ENCODE measurements at regions not wholly inside any gene's neighbourhood (a gene's known extent, or its start where the extent isn't known, plus 50 kb on each side); places are given as distances from the start of the nearest gene placed in this dataset.

DNA sequence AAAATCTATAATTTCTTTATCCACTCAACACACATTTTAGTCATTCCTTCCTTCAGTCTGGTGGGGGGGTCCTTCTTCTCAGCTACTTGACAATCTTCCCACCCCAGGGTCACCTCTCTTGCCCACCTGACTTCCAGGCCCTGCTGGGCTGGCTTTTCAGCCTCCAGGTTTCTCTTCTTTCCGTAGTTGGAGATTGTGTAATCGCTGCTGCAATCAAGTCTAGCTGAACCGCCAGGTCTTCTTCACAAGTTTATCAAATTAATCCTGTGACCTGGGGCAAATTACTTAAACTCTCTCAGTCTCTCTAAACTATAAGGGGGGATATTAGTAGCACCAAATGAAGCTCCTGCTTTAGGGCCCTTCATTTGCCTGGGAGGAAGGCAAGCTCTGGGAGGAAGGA, 102.9 kb upstream of the TNIP3 start:
- Histone ChIP-seq H3K4me3 (ENCODE audit: low read depth in 1 of 2, low read length in 1 of 2) (no peak overlapping the region), H3K27me3 (no peaks in the 10 kb centered on the region), H3K36me3 (no peaks in the 10 kb centered on the region), H3K27ac (no peak overlapping the region), H3K9me3 (no peaks in the 10 kb centered on the region), H3K4me1 (ENCODE audit: control insufficient read depth in 1 of 2, insufficient read depth in 1 of 2, low read depth in 1 of 2, low read length in 1 of 2) (peaks cover 4 to 30% of the 10 kb centered on the region in 2 experiments)
- TF ChIP-seq, protein P1, sequence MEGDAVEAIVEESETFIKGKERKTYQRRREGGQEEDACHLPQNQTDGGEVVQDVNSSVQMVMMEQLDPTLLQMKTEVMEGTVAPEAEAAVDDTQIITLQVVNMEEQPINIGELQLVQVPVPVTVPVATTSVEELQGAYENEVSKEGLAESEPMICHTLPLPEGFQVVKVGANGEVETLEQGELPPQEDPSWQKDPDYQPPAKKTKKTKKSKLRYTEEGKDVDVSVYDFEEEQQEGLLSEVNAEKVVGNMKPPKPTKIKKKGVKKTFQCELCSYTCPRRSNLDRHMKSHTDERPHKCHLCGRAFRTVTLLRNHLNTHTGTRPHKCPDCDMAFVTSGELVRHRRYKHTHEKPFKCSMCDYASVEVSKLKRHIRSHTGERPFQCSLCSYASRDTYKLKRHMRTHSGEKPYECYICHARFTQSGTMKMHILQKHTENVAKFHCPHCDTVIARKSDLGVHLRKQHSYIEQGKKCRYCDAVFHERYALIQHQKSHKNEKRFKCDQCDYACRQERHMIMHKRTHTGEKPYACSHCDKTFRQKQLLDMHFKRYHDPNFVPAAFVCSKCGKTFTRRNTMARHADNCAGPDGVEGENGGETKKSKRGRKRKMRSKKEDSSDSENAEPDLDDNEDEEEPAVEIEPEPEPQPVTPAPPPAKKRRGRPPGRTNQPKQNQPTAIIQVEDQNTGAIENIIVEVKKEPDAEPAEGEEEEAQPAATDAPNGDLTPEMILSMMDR (IDR thresholded peaks at IDR 0.05): no peak

DNA sequence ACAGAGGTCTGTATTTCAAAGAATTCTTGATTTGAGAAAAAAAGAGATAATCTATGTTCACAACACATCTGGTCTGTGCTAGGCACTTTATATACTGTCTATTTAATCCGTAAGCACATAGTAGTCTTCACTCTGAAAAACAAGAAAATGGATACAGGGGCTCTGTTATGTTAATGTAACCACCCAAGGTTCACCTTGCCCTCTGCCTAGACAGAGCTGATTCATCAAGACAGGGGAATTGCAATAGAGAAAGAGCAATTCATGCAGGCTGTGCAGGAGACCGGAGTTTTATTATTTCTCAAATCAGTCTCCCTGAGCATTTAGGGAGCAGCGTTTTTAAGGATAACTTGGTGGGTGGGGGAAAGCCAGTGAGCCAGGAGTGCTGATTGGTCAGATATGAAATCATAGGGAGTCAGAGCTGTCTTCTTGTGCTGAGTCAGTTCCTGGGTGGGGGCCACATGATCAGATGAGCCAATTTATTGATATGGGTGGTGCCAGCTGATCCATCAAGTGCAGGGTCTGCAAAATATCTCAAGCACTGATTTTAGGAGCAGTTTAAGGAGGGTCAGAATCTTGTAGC, 92.9 kb upstream of the TNIP3 start:
- Histone ChIP-seq H3K4me1 (ENCODE audit: control insufficient read depth in 1 of 2, insufficient read depth in 1 of 2, low read depth in 1 of 2, low read length in 1 of 2) (peaks cover 8 to 22% of the 10 kb centered on the region in 2 experiments), H3K36me3 (no peaks in the 10 kb centered on the region), H3K27ac (no peak overlapping the region), H3K27me3 (no peaks in the 10 kb centered on the region), H3K4me3 (ENCODE audit: low read depth in 1 of 2, low read length in 1 of 2) (no peak overlapping the region), H3K9me3 (no peaks in the 10 kb centered on the region)
- TF ChIP-seq, protein P1 (IDR thresholded peaks at IDR 0.05): no peak

DNA sequence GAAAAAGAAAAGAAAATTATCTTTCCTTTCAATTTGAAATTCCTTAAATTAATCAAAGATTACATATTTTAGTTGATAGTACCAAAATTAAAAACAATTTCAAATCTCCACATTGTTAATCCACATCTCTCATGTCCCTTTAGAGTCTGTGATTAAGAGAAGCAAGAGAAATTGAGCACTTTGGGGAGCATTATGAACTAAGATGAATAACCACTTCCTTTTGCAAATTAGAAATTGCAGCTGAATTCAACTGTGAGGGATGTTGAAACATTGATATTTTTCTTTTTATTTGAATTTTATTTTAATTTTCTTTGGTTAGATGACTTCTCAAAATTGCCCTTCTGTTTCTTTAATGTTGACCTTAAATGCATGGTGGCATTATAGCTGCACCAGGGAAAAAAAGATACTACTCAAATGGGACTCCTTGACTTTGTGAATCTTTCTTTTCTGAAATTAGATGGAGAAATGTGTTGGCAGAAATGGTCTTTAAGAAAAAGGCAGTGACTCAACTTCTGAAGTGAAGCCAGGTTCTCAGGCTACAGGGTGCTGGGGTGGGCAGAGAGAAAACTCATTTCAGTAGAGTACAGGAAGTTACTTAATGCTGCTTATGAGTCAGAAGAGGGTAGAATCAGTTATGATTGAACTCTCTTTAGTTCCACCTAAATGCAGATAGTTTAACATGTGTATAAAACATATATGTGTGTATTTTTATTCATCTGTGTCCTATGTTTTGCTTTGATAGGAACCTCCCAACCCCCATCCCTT, 92.0 kb upstream of the TNIP3 start:
- Histone ChIP-seq H3K9me3 (no peaks in the 10 kb centered on the region), H3K4me1 (ENCODE audit: control insufficient read depth in 1 of 2, insufficient read depth in 1 of 2, low read depth in 1 of 2, low read length in 1 of 2) (peaks cover 8 to 22% of the 10 kb centered on the region in 2 experiments), H3K27me3 (no peaks in the 10 kb centered on the region), H3K36me3 (no peaks in the 10 kb centered on the region), H3K27ac (no peak overlapping the region), H3K4me3 (ENCODE audit: low read depth in 1 of 2, low read length in 1 of 2) (no peak overlapping the region)
- TF ChIP-seq, protein P1 (IDR thresholded peaks at IDR 0.05): no peak

DNA sequence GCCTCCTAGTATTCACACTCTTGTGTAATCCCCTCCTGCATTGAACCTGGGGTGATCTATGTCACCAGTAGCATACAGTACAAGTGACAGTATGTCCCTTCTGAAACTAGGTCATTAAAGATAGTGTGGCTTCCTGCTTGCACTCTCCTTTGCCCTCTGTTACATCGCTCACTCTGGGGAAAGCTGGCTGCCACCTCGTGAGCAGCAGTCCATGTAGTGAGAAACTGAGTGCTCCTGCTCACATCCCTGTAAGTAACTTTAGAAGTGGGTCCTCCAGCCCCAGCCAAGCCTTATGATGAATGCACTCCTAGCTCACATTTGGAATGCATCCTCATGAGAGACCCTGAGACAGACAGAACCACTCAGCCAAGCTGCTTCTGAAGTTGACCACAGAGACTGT, 89.8 kb upstream of the TNIP3 start:
- no peaks in the 10 kb centered on the region for H3K27me3 ChIP-seq
- no peak overlapping the region for H3K4me3 ChIP-seq (ENCODE audit: low read depth in 1 of 2, low read length in 1 of 2)
- no peak overlapping the region for H3K27ac ChIP-seq
- H3K36me3 ChIP-seq: no peaks in the 10 kb centered on the region
- no peaks in the 10 kb centered on the region for H3K9me3 ChIP-seq
- TF ChIP-seq, protein P1 (IDR thresholded peaks at IDR 0.05): no peak
- H3K4me1 ChIP-seq (ENCODE audit: control insufficient read depth in 1 of 2, insufficient read depth in 1 of 2, low read depth in 1 of 2, low read length in 1 of 2): peaks cover 8 to 22% of the 10 kb centered on the region in 2 experiments

DNA sequence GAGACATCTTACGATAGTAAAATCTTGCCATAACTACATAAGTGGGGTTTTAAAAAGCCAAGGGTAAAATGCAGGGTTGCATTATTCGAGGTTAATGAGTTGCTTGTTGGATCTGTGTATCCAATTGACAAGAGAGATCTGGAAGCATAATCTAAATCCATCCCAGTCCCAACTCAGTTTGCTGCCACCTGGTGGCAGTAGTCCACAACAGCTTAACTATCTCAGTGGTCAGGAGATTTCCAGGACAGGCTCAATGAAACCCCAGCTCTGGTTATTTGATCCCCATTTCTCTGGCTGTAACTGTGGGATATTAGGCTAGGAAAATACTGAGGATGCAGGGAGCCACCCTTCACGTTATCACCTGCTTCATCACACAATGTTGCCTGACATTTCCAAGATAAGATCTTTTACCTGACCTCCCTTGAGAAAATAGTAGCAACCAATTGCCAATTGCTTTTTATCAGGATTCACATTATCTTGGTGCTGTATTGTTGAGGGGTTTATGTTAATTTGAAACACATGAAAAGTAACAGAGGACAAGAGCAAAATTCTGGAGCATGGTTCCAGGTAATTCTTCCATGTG, 88.2 kb upstream of the TNIP3 start:
- Histone ChIP-seq H3K4me3 (ENCODE audit: low read depth in 1 of 2, low read length in 1 of 2) (no peak overlapping the region), H3K36me3 (no peaks in the 10 kb centered on the region), H3K27ac (no peak overlapping the region), H3K4me1 (ENCODE audit: control insufficient read depth in 1 of 2, insufficient read depth in 1 of 2, low read depth in 1 of 2, low read length in 1 of 2) (peaks cover 8 to 20% of the 10 kb centered on the region in 2 experiments), H3K27me3 (no peaks in the 10 kb centered on the region), H3K9me3 (no peaks in the 10 kb centered on the region)
- TF ChIP-seq, protein P1 (IDR thresholded peaks at IDR 0.05): peak; percentile 45
